Left lung (tissue), 4 donors: ENCODE measurements at regions not wholly inside any gene's neighbourhood (a gene's known extent, or its start where the extent isn't known, plus 50 kb on each side); places are given as distances from the start of the nearest gene placed in this dataset.

ENCODE experiments used
- ATAC-seq: fragments of 200-7000 bp; cut with Tn5 transposase; one replicate; pipeline ENCODE4 v1.9.1; 2020; ENCODE audit warnings: moderate library complexity
- DNase-seq, 4 donors: peaks; one replicate each; pipeline ENCODE4 v3.0.0-alpha.2; 2013 to 2020
- H3K27ac ChIP-seq, 2 donors: fragments of 200-600 bp; sonication (generic) in 1 of 2; one replicate each; pipeline versions ENCODE4 v1.5.0 to v1.8.0; 2020 to 2021
- H3K27me3 ChIP-seq, 2 donors: fragments of 200-600 bp; sonication (generic) in 1 of 2; one replicate each; pipeline versions ENCODE4 v1.5.0 to v1.8.0; 2020 to 2021
- H3K36me3 ChIP-seq, 2 donors: fragments of 200-600 bp; sonication (generic) in 1 of 2; one replicate each; pipeline versions ENCODE4 v1.5.0 to v1.8.0; 2020 to 2021
- H3K4me1 ChIP-seq, 2 donors: fragments of 200-600 bp; one replicate each; pipeline ENCODE4 v1.8.0; 2021
- H3K4me3 ChIP-seq, 2 donors: fragments of 200-600 bp; sonication (generic) in 1 of 2; one replicate each; pipeline versions ENCODE4 v1.5.0 to v1.8.0; 2020 to 2021; ENCODE audit warnings: mild to moderate bottlenecking in 1 of 2
- H3K9me3 ChIP-seq, 2 donors: fragments of 200-600 bp; sonication (generic) in 1 of 2; one replicate each; pipeline versions ENCODE4 v1.5.0 to v1.8.0; 2020 to 2021
- CTCF ChIP-seq, 2 donors: fragments of 200-600 bp; sonication (generic) in 1 of 2; IDR thresholded peaks; one replicate each; pipeline versions ENCODE4 v1.5.0 to v1.8.0; 2021; ENCODE audit warnings: antibody characterized with exemption in 2 of 2
- intact Hi-C, 2 donors: fragments of 100-400 bp; cut with DNase I; formaldehyde crosslinking; loops; one replicate each; pipeline versions ENCODE4 v1.11.2 to v1.14.2; 2022
- donor health status: DM: no; HTN: yes; CAD: no.
- donor health status: DM: no; HTN: no; CAD: no.

GRCh38 chr3:88610820-88611219 is 461.1 kb downstream of the C3orf38 start:
- H3K27ac ChIP-seq: no peak overlapping the region
- peak in 1 of 4 donors; percentile 33 for DNase-seq
- ATAC-seq: peak; percentile 91

DNA sequence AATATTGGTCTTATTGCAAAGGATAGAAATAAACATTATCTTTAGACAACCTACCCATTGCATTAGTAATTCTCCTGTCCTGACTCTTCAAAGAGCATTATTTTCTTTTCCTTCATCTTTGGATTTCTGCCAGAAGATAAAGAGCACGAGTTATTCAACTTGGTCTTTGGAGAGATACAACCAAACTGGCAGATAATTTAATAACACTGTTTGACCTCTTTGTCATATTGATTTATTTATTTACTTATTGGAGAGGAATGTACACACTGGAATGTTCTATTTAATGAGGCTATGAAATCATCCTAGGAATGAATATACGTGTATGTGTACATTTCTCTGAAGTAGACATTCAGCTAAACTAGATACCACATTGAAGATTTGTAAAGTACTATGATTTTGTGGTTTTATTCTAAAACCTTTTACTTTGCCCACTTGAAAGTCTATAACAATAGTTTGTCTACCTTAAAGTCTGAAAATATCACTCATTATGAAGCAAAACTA is 462.1 kb downstream of the C3orf38 start:
- TF ChIP-seq CTCF (IDR thresholded peaks at IDR 0.05): no peak
- no peaks in the 10 kb centered on the region for H3K9me3 ChIP-seq
- H3K36me3 ChIP-seq: no peaks in the 10 kb centered on the region
- intact Hi-C loops: no loop called here
- ATAC-seq: no peak
- no peak overlapping the region for H3K4me3 ChIP-seq
- H3K4me1 ChIP-seq: no peaks in the 10 kb centered on the region
- no peaks in the 10 kb centered on the region for H3K27me3 ChIP-seq
- H3K27ac ChIP-seq: no peak overlapping the region
- DNase-seq: no peak

More at GRCh38 chr3:88610820-88611219, 461.1 kb downstream of the C3orf38 start:
- H3K4me3 ChIP-seq: no peak overlapping the region
- no peaks in the 10 kb centered on the region for H3K9me3 ChIP-seq
- H3K27me3 ChIP-seq: no peaks in the 10 kb centered on the region
- no peak for TF ChIP-seq CTCF (IDR thresholded peaks at IDR 0.05)
- no peaks in the 10 kb centered on the region for H3K36me3 ChIP-seq
- intact Hi-C loops: no loop called here
- H3K4me1 ChIP-seq: no peaks in the 10 kb centered on the region

DNA sequence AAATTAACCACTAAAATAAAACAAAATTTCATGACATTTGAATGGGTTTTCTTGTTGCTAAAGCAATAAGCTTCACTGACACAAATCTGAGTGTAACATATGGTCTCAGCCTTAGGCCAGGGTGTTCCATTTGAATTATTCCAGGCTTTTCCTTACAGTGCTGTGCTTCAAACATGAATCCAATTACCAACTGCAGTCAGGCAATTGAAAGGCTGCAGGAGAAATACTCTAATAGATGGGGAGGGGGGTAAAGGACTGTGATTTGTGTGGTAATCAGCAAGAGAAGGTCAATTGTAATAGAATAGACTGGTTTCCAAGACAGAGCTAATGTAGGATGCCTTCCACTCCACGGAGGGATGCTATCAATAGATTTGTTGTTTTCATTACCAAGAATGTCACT is 466.7 kb downstream of the C3orf38 start:
- TF ChIP-seq CTCF (IDR thresholded peaks at IDR 0.05): no peak
- H3K4me1 ChIP-seq: no peaks in the 10 kb centered on the region
- no peaks in the 10 kb centered on the region for H3K36me3 ChIP-seq
- DNase-seq (no peak), ATAC-seq (no peak)
- H3K9me3 ChIP-seq: no peaks in the 10 kb centered on the region
- intact Hi-C loops: no loop called here
- no peaks in the 10 kb centered on the region for H3K27me3 ChIP-seq
- H3K27ac ChIP-seq: no peak overlapping the region
- no peak overlapping the region for H3K4me3 ChIP-seq

DNA sequence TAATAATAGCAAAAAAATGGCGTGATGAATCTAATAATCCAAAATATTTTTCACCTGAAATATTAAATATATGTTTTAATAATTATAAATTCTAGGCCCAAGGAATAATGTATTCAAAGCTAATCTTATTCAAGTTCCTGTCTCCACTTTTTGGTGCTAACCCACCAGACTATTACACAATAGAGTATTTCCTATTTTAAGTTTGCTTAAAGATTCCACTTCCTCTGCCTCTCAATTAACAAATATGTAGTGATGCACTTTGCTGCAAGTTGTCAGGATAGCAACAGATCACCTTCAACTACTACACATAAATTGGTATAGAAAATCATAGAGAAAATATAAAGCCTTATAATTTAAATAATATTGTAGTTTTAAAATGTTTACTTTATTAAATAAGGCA is 467.5 kb downstream of the C3orf38 start:
- no peak overlapping the region for H3K27ac ChIP-seq
- no peak for DNase-seq
- intact Hi-C loops: no loop called here
- no peaks in the 10 kb centered on the region for H3K4me1 ChIP-seq
- no peak overlapping the region for H3K4me3 ChIP-seq
- no peak for ATAC-seq
- no peak for TF ChIP-seq CTCF (IDR thresholded peaks at IDR 0.05)
- H3K36me3 ChIP-seq: no peaks in the 10 kb centered on the region
- no peaks in the 10 kb centered on the region for H3K9me3 ChIP-seq
- H3K27me3 ChIP-seq: no peaks in the 10 kb centered on the region

DNA sequence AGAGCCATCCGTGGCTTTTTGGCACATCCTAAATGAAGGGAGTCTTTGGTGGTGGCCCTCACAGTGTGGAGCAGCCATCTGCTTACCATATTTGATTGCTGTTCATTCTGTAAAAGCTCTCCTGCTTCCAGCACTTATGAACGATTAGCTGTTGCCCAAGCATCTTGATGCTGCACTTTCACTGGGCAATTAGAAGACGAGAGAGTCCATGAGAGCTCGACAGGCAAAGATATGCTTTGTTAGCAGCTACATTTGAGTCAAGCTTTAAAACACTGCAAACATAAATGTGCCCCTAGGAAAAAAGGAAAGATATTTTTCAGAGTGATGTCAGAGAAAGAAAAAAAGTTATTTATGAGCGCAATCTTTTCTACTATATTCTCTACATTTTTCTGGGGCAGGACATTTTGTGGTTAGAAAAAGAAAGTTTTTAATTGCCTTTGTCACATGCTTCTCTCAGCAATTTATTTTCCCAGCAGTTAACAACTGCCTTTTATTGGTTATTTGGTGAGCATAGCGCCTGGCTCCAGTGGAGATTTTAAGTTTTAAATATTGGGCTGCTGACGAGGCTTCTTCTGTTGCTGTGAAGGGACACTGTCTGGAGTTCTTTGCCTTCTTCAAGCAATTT is 468.4 kb downstream of the C3orf38 start:
- Histone ChIP-seq H3K4me3 (no peak overlapping the region), H3K36me3 (no peaks in the 10 kb centered on the region), H3K27me3 (no peaks in the 10 kb centered on the region), H3K9me3 (no peaks in the 10 kb centered on the region), H3K4me1 (no peaks in the 10 kb centered on the region), H3K27ac (no peak overlapping the region)
- DNase-seq: no peak
- no peak for ATAC-seq
- no peak for TF ChIP-seq CTCF (IDR thresholded peaks at IDR 0.05)
- intact Hi-C loops: no loop called here
